GM23248 (cell line): ENCODE measurements at regions not wholly inside any gene's neighbourhood (a gene's known extent, or its start where the extent isn't known, plus 50 kb on each side); places are given as distances from the start of the nearest gene placed in this dataset.
A peak's percentile ranks its signal among the peaks of the same experiment; 100 is the strongest.

Source experiments
- DNase-seq: peaks from one replicate; pipeline ENCODE4 v3.0.0-alpha.2; 2015
- H2AFZ ChIP-seq: fragments of 200-600 bp; sonication (generic); 2 replicates; pipeline ENCODE4 v1.6.1; 2016; ENCODE audit warnings: antibody characterized with exemption
- H3F3A ChIP-seq: fragments of 200-600 bp; sonication (generic); 2 replicates; pipeline ENCODE4 v1.6.1; 2016; ENCODE audit warnings: mild to moderate bottlenecking, antibody characterized with exemption, mixed run types; ENCODE audit not compliant: insufficient read depth
- H3K27ac ChIP-seq: fragments of 200-600 bp; sonication (generic); 2 replicates; pipeline ENCODE4 v1.5.1; 2016; ENCODE audit warnings: mild to moderate bottlenecking
- H3K27me3 ChIP-seq: fragments of 200-600 bp; sonication (generic); replicated peaks from 2 replicates; pipeline ENCODE4 v1.6.1; 2016; ENCODE audit warnings: mild to moderate bottlenecking; ENCODE audit not compliant: insufficient read depth
- H3K36me3 ChIP-seq: fragments of 200-600 bp; sonication (generic); 2 replicates; pipeline ENCODE4 v1.6.1; 2016; ENCODE audit warnings: low read depth, mild to moderate bottlenecking
- H3K4me1 ChIP-seq: fragments of 200-600 bp; sonication (generic); 2 replicates; pipeline ENCODE4 v1.6.1; 2016; ENCODE audit warnings: mild to moderate bottlenecking; ENCODE audit not compliant: insufficient read depth
- H3K4me2 ChIP-seq: fragments of 200-600 bp; sonication (generic); one replicate; pipeline ENCODE4 v1.6.1; 2016; ENCODE audit warnings: mild to moderate bottlenecking; ENCODE audit not compliant: unreplicated experiment
- H3K4me3 ChIP-seq: fragments of 200-600 bp; sonication (generic); 2 replicates; pipeline ENCODE4 v1.5.1; 2016; ENCODE audit warnings: mild to moderate bottlenecking
- H3K79me2 ChIP-seq: fragments of 200-600 bp; sonication (generic); 2 replicates; pipeline ENCODE4 v1.6.1; 2016; ENCODE audit warnings: mild to moderate bottlenecking; ENCODE audit not compliant: insufficient read depth
- H3K9ac ChIP-seq: fragments of 200-600 bp; sonication (generic); 2 replicates; pipeline ENCODE4 v1.6.1; 2016; ENCODE audit warnings: mild to moderate bottlenecking
- H3K9me2 ChIP-seq: fragments of 200-600 bp; sonication (generic); 2 replicates; pipeline ENCODE4 v1.6.1; 2016; ENCODE audit warnings: mixed run types, mild to moderate bottlenecking, moderate library complexity; ENCODE audit not compliant: insufficient read depth
- H3K9me3 ChIP-seq: fragments of 200-600 bp; sonication (generic); one replicate; pipeline ENCODE4 v1.6.1; 2017; ENCODE audit warnings: low read depth
- H4K20me1 ChIP-seq: fragments of 200-600 bp; sonication (generic); 2 replicates; pipeline ENCODE4 v1.6.0; 2016; ENCODE audit not compliant: insufficient read depth
- EZH2 ChIP-seq: fragments of 200-600 bp; sonication (generic); IDR thresholded peaks from 2 replicates; pipeline ENCODE4 v1.6.1; 2018; ENCODE audit warnings: antibody characterized with exemption, mild to moderate bottlenecking; ENCODE audit not compliant: insufficient read depth, poor library complexity, severe bottlenecking
- EZH2phosphoT487 ChIP-seq: fragments of 200-600 bp; sonication (generic); IDR thresholded peaks from 2 replicates; pipeline ENCODE4 v1.6.1; 2018; ENCODE audit warnings: antibody characterized with exemption, moderate library complexity, mild to moderate bottlenecking, low read depth; ENCODE audit not compliant: insufficient read depth
- WGBS, 2 experiments: methylation state at CpG; one replicate each; pipeline ENCODE4 v1.1.6; 2015 to 2017; ENCODE audit warnings: low lambda C conversion rate in 2 of 2, low coverage in 1 of 2; ENCODE audit errors: missing lambda C conversion rate in 2 of 2; 5-methylcytosine and 5-hydroxymethylcytosine counted together
- in situ Hi-C: fragments of 300-500 bp; cut with MboI; formaldehyde crosslinking; loops from 2 replicates; pipeline ENCODE4 v1.15.0; 2020

GRCh38 chr2:176461098-176461808, 192.0 kb downstream of the MTX2 start:
- H3F3A ChIP-seq = peaks cover 39% of the 10 kb centered on the region
- in situ Hi-C loops = no loop called here
- peak overlapping the region; percentile 66 for H3K27ac ChIP-seq
- H3K9me2 ChIP-seq = no peaks in the 10 kb centered on the region
- peak overlapping the region; percentile 13; the same call in 1 of the 2 replicates for H3K9ac ChIP-seq
- TF ChIP-seq EZH2phosphoT487 (no peak), EZH2 (no peak)
- H3K4me1 ChIP-seq = peaks cover 47% of the 10 kb centered on the region
- H3K4me2 ChIP-seq = peak overlapping the region; percentile 63
- peak; percentile 89 for DNase-seq
- no peaks in the 10 kb centered on the region for H3K27me3 ChIP-seq
- H3K36me3 ChIP-seq = no peaks in the 10 kb centered on the region
- H4K20me1 ChIP-seq = no peaks in the 10 kb centered on the region
- no peaks in the 10 kb centered on the region for H3K9me3 ChIP-seq
- H3K79me2 ChIP-seq = no peaks in the 10 kb centered on the region
- 22 to 31% methylated on average over 5 of the region's 5 CpGs for WGBS, 2 experiments
- H2AFZ ChIP-seq = no peak overlapping the region
- peak overlapping the region; percentile 51 for H3K4me3 ChIP-seq

DNA sequence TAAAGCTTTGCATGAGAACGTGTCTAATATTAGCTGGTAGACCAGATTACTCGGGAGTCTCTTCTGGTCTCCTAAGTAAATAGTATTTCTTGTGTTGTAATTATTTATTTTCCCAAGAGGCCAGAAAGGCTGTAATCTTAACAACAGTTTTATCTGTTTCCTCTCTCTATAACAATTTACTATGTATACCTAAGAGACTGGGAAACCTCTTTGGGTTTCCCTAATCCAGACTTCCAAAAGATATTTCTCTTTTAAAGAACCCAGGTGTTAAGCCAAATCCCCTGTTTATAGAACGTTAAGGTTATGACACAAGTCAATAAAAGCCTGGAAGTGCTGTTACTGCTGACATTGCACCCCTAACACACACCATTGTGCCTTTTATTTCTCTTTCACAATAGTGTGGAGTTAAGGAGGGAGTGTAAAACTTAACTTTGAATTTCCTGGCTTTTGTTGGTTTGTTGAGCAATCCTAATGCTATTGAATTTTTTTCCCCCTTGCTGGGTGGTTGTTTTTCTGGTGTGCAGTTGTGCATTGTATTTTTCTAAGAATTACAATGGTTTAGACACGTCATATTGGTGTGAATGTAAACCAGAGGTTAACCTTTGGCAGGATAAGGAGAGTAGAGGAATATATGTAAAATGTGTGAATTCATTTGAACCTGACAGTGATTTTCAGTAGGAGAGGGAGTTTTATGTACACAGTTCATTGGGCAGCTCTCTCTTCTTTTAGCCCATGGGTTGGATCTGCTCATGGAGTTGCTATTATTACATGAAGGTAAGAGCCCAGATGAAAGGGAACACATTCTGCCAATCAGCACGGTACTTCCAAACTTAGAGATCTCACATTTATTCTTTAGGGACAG, 192.8 kb downstream of the MTX2 start:
- Histone ChIP-seq H3K9me3 (no peaks in the 10 kb centered on the region), H3F3A (peaks cover 31% of the 10 kb centered on the region), H3K9me2 (no peaks in the 10 kb centered on the region), H3K9ac (no peak overlapping the region), H3K27ac (peak overlapping the region; percentile 66), H3K27me3 (no peaks in the 10 kb centered on the region), H3K4me2 (peak overlapping the region; percentile 63), H2AFZ (peak overlapping the region; percentile 12; the same call in 1 of the 2 replicates), H3K4me3 (peak overlapping the region; percentile 51), H4K20me1 (no peaks in the 10 kb centered on the region), H3K4me1 (peaks cover 39% of the 10 kb centered on the region), H3K36me3 (no peaks in the 10 kb centered on the region), H3K79me2 (no peaks in the 10 kb centered on the region)
- in situ Hi-C loops = no loop called here
- WGBS, 2 experiments = 65 to 71% methylated on average over 5 of the region's 5 CpGs
- TF ChIP-seq EZH2phosphoT487 (no peak), EZH2 (no peak)
- DNase-seq = peak; percentile 54

DNA sequence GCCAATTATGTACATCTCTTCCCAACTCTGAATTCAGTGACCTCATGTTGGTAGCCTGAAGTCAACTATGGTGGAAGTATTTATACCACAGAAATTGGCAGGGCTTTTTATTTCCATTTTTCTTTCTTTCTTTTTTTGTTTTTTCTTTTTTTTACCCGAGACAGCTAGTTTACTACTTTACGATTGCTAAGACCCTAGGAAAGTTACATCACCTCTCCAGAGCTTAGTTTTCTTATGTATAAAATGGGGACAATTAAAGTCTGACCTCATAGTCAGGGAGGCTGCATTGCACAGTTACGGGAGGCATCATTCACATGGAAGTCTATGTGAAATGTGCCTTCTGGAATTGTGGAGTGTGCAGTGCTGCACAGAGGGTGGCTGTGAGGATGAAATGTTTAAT, 194.3 kb downstream of the MTX2 start:
- no peak overlapping the region for H3K4me3 ChIP-seq
- no peak overlapping the region for H3K27ac ChIP-seq
- 97 to 100% methylated on average over 3 of the region's 3 CpGs for WGBS, 2 experiments
- no peak overlapping the region for H3K4me2 ChIP-seq
- no peak overlapping the region for H3K9ac ChIP-seq
- DNase-seq = no peak
- no peaks in the 10 kb centered on the region for H3K79me2 ChIP-seq
- H3F3A ChIP-seq = peaks cover 34% of the 10 kb centered on the region; the same call in 1 of the 2 replicates
- H3K27me3 ChIP-seq = no peaks in the 10 kb centered on the region
- in situ Hi-C loops = no loop called here
- H3K4me1 ChIP-seq = peaks cover 35% of the 10 kb centered on the region
- TF ChIP-seq EZH2 (no peak), EZH2phosphoT487 (no peak)
- H2AFZ ChIP-seq = no peak overlapping the region
- H3K9me3 ChIP-seq = no peaks in the 10 kb centered on the region
- H3K36me3 ChIP-seq = no peaks in the 10 kb centered on the region
- no peaks in the 10 kb centered on the region for H3K9me2 ChIP-seq
- no peaks in the 10 kb centered on the region for H4K20me1 ChIP-seq

DNA sequence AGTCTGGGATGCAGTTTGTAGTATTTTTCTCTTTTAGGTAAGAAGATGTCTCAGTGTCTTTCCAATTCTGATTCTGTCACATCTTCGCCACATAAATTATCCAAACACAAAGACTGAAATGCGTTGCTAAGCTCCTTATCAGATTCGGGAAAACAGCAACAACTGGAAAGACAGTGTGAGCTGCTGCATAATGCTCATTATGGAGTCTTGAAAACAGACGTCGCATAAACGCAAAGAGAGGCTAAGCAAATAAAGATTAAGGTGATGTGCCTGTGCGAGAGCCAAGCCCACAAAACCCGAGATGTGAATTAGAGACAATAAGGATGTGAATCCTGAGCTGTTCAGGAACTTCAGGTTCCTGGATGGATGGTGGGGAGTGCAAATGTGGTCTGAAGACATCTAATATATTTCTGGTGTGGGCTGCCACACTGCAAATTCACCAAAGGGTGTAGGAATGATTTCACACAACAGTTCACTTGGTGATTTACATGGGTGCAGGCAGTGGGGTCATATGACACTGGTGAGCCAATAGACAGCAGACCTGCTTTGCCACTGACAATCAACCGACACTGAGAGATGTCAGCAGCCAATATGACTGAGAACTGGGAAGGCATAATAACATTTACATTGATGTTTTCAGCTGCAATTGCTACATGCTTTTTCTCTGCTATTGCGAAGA, 195.8 kb downstream of the MTX2 start:
- H2AFZ ChIP-seq = no peak overlapping the region
- no peaks in the 10 kb centered on the region for H3K27me3 ChIP-seq
- H3K27ac ChIP-seq = no peak overlapping the region
- H3K4me1 ChIP-seq = peaks cover 36% of the 10 kb centered on the region
- no peak overlapping the region for H3K4me3 ChIP-seq
- peaks cover 38% of the 10 kb centered on the region; the same call in 1 of the 2 replicates for H3F3A ChIP-seq
- no peaks in the 10 kb centered on the region for H3K9me3 ChIP-seq
- H4K20me1 ChIP-seq = no peaks in the 10 kb centered on the region
- H3K9me2 ChIP-seq = no peaks in the 10 kb centered on the region
- WGBS, 2 experiments = 89 to 90% methylated on average over 10 of the region's 10 CpGs
- no peak overlapping the region for H3K4me2 ChIP-seq
- H3K9ac ChIP-seq = no peak overlapping the region
- TF ChIP-seq EZH2phosphoT487 = no peak
- TF ChIP-seq EZH2 = no peak
- no peaks in the 10 kb centered on the region for H3K79me2 ChIP-seq
- in situ Hi-C loops = no loop called here
- no peaks in the 10 kb centered on the region for H3K36me3 ChIP-seq
- DNase-seq = no peak
